ENCODE measurements at regions not wholly inside any gene's neighbourhood (a gene's known extent, or its start where the extent isn't known, plus 50 kb on each side); places are given as distances from the start of the nearest gene placed in this dataset.
A peak's percentile ranks its signal among the peaks of the same experiment; 100 is the strongest.

- no peak for DNase-seq
Measured at GRCh38 chr16:79808731-79809130, 208.2 kb upstream of the MAF start.

DNA sequence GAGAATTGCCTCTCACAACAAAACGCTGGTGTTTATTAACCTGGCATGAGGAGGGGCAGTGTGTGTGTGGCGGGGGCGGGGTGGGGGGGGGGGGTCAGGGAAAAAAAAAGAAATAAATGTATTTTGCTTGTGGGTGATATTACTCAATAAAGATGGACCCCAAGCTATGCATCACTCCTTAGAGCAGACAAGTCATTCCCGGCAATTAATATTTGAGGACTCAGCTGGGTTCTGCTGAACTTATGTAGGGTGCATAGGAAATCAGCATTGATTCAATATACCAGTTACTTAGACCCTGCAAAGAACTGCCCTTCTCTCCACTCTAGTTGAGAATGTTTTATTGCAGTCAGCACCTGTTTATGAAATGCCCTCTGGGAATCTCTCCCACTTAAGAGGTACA is 206.2 kb upstream of the MAF start:
- no peak for DNase-seq

DNA sequence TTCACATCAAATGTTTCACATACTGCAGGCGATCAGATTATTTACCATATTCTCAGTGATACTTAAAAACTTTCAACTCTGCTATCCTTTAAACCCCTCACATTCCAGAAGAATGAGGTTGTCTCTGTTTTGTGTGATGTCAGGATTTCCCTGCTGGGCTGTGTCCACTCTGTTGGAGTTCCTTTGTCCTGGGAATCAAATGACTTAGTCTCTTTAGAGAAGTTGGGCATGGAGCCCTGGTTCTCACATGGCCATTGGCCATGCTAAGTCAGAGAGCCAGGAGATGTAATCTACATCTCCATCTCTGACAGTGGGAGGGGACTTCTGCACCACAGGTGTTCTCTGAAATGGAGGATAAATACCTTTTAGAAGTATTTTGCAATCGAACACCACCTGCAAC is 205.1 kb upstream of the MAF start:
- DNase-seq = no peak

DNA sequence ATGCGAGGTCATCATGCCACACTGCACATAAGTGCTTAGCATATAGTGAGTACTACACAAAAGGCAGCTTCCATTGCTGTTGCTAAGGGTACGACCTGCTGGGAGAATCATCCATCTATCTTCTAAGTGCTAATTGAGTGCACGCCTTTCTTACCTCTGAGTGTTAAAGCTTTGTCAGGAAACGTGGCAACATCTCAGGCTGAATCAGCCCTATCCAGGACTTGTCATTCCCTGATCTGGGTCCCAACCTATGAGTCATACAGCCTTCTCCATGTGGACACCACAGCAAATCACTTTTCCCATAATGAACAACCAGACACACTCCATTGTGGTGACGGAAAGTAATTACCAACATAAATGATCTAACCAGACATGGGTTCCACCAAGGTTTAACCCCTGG is 201.1 kb upstream of the MAF start:
- no peak for DNase-seq

- no peak for DNase-seq
Measured at GRCh38 chr16:79800016-79800608, 199.6 kb upstream of the MAF start.

DNA sequence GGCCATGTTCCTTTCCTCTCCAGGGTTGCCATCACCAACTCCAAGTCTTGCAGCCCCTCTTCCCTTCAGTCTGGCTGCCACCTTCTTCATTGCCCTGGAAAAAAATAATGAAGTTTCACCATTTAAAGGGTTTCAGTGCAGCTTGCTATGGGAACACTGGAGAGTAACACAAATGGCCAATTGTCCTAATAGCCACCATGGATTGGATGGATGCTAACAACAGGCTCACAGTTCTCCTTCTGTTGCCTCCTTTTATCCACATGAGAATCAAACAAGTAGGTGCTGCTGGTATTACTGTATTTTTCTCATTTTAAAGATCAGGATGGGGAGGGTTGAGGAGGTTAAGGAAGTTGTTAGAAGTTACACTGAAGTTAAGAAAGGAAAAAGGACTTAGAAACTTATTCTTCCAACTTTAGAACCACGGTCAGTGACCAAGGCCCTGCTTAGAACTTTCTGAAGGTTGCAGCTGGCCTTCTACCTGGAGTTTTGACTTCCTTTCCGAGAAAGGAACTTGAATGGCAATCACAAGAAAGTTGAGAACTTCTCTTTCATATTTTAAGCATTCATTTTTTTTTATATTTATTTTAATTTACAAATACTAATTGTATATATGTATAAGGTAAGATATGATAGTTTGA is 198.0 kb upstream of the MAF start:
- no peak for DNase-seq

DNA sequence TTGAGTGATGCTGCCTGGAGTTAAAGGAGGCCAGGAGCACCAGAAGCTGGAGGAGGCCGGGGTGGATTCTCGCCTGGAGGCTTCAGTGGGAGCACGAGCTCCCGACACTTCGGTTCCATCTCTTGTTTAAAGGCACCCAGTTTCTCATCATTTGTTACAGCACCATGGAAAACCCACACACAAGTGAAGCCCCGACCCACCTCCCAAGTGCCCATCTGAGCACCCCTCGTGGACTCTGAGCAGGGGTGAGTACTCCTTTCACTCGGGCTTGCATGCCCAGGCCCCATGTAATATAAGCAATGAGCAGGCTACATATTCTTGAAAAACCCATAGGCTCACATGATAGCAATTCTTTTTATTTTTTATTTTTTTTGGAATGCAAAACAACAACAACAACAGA is 196.9 kb upstream of the MAF start:
- DNase-seq = no peak

- no peak for DNase-seq
Measured at GRCh38 chr16:79795556-79795955, 195.0 kb upstream of the MAF start.

GRCh38 chr16:79794941-79795340 is 194.4 kb upstream of the MAF start:
- DNase-seq = no peak

DNA sequence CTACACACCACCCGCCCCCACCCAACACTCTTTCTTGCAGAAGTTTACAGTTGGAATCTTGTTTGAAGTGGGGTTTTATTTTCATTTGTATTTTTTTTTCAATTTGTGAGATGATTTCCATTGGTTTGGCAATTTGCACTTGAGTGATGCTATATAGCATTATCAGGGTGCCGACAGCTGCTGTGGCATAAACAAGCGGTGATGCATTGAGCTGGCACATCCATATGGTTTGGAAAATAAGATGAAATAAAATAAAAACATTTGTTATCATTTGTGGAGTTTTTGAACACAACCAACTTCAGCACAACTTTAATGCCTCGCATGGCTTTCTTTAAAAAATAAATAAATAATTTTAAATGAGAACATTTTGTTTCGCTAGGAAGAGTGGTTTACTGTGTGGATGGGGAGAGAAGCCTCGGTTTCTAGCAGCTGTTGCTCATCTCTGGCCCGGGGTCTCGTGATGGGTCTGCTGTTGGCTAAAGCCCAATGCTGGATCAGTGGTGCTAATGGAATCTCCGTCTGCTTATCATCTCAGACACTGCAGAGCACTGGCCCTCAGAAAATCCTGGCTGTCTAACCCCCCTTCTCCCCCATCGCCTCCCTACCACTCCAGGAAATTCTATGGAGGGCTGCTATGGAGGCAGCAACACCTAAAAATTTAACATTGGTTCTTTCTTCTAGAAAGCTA is 192.3 kb upstream of the MAF start:
- no peak for DNase-seq

GRCh38 chr16:79792076-79792475 is 191.5 kb upstream of the MAF start:
- no peak for DNase-seq

GRCh38 chr16:79790854-79791253 is 190.3 kb upstream of the MAF start:
- DNase-seq = no peak

DNA sequence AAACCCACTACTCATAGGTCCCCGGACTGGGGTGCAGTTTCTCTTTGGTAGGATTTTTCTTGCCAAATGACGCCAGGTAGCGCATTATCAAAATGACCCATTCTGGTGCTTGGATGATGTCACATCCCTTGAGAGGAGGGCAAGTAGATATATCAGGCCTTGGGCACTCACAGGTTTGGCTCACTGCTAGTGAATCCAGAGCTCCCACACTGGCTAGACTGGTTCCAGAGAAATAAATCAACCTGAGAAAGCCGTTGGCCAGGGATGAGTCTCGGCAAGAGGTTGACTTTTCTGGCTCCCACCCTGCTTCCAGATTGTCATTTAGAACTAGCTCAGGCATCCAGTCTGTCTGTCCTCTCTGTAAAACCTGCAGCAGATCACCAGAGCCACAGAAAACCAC is 188.4 kb upstream of the MAF start:
- DNase-seq = no peak

GRCh38 chr16:79786389-79786788 is 185.9 kb upstream of the MAF start:
- DNase-seq = no peak

GRCh38 chr16:79784007-79784406 is 183.5 kb upstream of the MAF start:
- DNase-seq = no peak

GRCh38 chr16:79777679-79778078 is 177.1 kb upstream of the MAF start:
- DNase-seq = no peak

GRCh38 chr16:79776243-79776847 is 175.8 kb upstream of the MAF start:
- no peak for DNase-seq

GRCh38 chr16:79772784-79773183 is 172.2 kb upstream of the MAF start:
- no peak for DNase-seq

DNA sequence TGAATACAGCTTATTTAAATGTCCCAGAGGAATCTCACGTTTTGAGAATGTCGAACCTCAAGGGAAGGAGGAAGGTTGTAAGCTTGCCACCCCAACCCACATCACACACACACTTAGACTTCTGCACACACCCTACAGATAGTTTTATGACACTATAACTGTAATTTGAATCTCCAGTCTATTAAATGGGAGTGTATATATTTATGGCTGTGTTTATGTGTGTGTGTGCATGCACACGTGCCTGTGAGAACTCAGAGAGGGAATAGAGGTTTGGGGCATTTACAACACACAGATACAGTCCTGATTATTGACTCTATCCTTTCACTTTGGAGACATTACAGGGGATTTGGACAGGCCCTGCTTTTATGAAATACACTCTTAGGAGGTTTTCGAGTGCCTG is 171.5 kb upstream of the MAF start:
- DNase-seq = no peak

DNA sequence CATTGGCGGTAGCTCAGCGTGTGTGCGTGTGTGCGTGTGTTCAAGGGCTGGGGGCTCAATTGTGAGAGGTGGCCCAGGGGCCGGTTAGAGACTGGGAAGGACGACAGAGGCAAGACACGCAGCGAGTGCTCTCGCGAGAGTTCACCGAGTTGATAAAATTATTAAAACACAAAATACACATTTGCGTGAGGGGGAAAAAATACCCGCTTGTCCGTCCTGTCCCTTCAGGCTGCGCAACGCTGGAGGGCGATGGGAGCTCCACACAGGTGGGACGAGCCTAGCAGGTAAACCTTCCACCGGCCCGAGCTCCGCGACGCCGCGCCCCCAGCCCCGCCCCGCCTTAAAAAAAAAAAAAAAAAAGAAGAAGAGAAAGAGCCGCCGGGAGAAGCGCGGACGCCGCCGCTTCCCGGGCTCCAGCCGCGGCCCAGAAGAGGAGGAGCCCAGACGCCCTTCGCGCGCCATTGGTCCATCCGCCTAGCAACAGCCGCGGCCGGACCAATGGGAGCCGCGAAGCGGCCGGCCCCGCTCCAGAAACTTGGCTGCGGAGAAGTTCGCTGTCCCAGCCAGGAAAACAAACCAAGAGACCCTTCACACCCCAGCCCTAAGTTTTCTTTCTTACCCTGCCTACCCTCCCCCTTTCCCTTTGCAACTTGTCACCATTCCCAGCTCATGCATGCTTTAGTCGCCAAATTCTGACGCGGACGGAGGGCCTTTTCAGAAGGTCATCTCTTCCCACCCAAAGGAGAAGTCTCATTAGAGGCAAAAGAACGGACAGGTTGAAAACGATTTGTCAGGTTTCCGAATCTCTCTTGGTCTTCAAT is 169.9 kb upstream of the MAF start:
- peak; percentile 87 for DNase-seq

- no peak for DNase-seq
Measured at GRCh38 chr16:79769928-79770243, 169.3 kb upstream of the MAF start.

GRCh38 chr16:79769270-79769927 is 168.9 kb upstream of the MAF start:
- no peak for DNase-seq

Measured in activated CD4-positive, alpha-beta T cell treated with anti-CD3 and anti-CD28 coated beads, Interleukin-10, Interleukin-2, amounts not matched to agents 100 ng/mL and 50 ng/mL, durations not matched to agents 16 hours and 8 hours (primary cell).